MM.1S (cell line): ENCODE measurements at regions not wholly inside any gene's neighbourhood (a gene's known extent, or its start where the extent isn't known, plus 50 kb on each side); places are given as distances from the start of the nearest gene placed in this dataset.

ENCODE experiments used
- DNase-seq: peaks from one replicate; pipeline ENCODE4 v3.0.0-alpha.2; 2015
- H2AFZ ChIP-seq: fragments of 300-600 bp; sonication (generic); 2 replicates; pipeline ENCODE4 v1.6.0; 2016; ENCODE audit warnings: antibody characterized with exemption, low read length
- H3F3A ChIP-seq: fragments of 300-600 bp; sonication (generic); 2 replicates; pipeline ENCODE4 v1.6.1; 2016; ENCODE audit warnings: mild to moderate bottlenecking, antibody characterized with exemption, low read length, moderate library complexity, mixed read lengths; ENCODE audit not compliant: insufficient read depth
- H3K27ac ChIP-seq: fragments of 300-600 bp; sonication (generic); 2 replicates; pipeline ENCODE4 v1.5.1; 2016; ENCODE audit warnings: mild to moderate bottlenecking, low read length
- H3K27me3 ChIP-seq: fragments of 300-600 bp; sonication (generic); replicated peaks from 2 replicates; pipeline ENCODE4 v1.6.0; 2016; ENCODE audit warnings: low read length; ENCODE audit not compliant: insufficient read depth
- H3K36me3 ChIP-seq: fragments of 300-600 bp; sonication (generic); replicated peaks from 2 replicates; pipeline ENCODE4 v1.6.1; 2016; ENCODE audit warnings: mild to moderate bottlenecking, low read length, mixed read lengths; ENCODE audit not compliant: insufficient read depth
- H3K4me1 ChIP-seq: fragments of 300-600 bp; sonication (generic); 2 replicates; pipeline ENCODE4 v1.6.1; 2016; ENCODE audit warnings: low read length, mixed read lengths
- H3K4me2 ChIP-seq: fragments of 300-600 bp; sonication (generic); 2 replicates; pipeline ENCODE4 v1.6.0; 2016; ENCODE audit warnings: low read depth, low read length
- H3K4me3 ChIP-seq: fragments of 300-600 bp; sonication (generic); 2 replicates; pipeline ENCODE4 v1.5.1; 2016; ENCODE audit warnings: low read length, mixed read lengths
- H3K79me2 ChIP-seq: fragments of 300-600 bp; sonication (generic); 2 replicates; pipeline ENCODE4 v1.6.1; 2016; ENCODE audit warnings: mixed run types, low read length, mixed read lengths
- H3K9ac ChIP-seq: fragments of 300-600 bp; sonication (generic); 2 replicates; pipeline ENCODE4 v1.6.1; 2016; ENCODE audit warnings: low read length, mixed read lengths
- H3K9me2 ChIP-seq: fragments of 300-600 bp; sonication (generic); replicated peaks from 2 replicates; pipeline ENCODE4 v1.6.1; 2016; ENCODE audit warnings: mild to moderate bottlenecking, low read length, mixed read lengths; ENCODE audit not compliant: insufficient read depth
- H3K9me3 ChIP-seq: fragments of 300-600 bp; sonication (generic); replicated peaks from 2 replicates; pipeline ENCODE4 v1.6.1; 2016; ENCODE audit warnings: mild to moderate bottlenecking, low read length, mixed read lengths; ENCODE audit not compliant: insufficient read depth
- H4K20me1 ChIP-seq: fragments of 300-600 bp; sonication (generic); 2 replicates; pipeline ENCODE4 v1.6.1; 2016; ENCODE audit warnings: mild to moderate bottlenecking, low read length, moderate library complexity, mixed read lengths; ENCODE audit not compliant: insufficient read depth
- EZH2 ChIP-seq: fragments of 300-600 bp; sonication (generic); optimal IDR thresholded peaks from 2 replicates; pipeline ENCODE3; 2017; ENCODE audit warnings: low read depth, mild to moderate bottlenecking, antibody characterized with exemption, low read length, mixed read lengths
- EZH2phosphoT487 ChIP-seq: fragments of 300-600 bp; sonication (generic); IDR thresholded peaks from 2 replicates; pipeline ENCODE4 v1.6.1; 2018; ENCODE audit warnings: antibody characterized with exemption, low read length
- TF ChIP-seq, protein P1 (sequence below): fragments of 300-600 bp; sonication (generic); IDR thresholded peaks from 2 replicates; pipeline ENCODE4 v1.5.1; 2016; ENCODE audit warnings: antibody characterized with exemption, low read length, mixed read lengths

- H4K20me1 ChIP-seq: no peaks in the 10 kb centered on the region
- H3K4me2 ChIP-seq: no peak overlapping the region
- no peak for DNase-seq
- H2AFZ ChIP-seq: no peak overlapping the region
- no peak for TF ChIP-seq EZH2
- no peak for TF ChIP-seq EZH2phosphoT487
- TF ChIP-seq, protein P1, sequence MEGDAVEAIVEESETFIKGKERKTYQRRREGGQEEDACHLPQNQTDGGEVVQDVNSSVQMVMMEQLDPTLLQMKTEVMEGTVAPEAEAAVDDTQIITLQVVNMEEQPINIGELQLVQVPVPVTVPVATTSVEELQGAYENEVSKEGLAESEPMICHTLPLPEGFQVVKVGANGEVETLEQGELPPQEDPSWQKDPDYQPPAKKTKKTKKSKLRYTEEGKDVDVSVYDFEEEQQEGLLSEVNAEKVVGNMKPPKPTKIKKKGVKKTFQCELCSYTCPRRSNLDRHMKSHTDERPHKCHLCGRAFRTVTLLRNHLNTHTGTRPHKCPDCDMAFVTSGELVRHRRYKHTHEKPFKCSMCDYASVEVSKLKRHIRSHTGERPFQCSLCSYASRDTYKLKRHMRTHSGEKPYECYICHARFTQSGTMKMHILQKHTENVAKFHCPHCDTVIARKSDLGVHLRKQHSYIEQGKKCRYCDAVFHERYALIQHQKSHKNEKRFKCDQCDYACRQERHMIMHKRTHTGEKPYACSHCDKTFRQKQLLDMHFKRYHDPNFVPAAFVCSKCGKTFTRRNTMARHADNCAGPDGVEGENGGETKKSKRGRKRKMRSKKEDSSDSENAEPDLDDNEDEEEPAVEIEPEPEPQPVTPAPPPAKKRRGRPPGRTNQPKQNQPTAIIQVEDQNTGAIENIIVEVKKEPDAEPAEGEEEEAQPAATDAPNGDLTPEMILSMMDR: no peak
- no peaks in the 10 kb centered on the region for H3K27me3 ChIP-seq
- H3K79me2 ChIP-seq: no peaks in the 10 kb centered on the region
- H3K9me2 ChIP-seq: no peaks in the 10 kb centered on the region
- no peaks in the 10 kb centered on the region for H3F3A ChIP-seq
- H3K4me3 ChIP-seq: no peak overlapping the region
- H3K9ac ChIP-seq: no peak overlapping the region
- H3K9me3 ChIP-seq: no peaks in the 10 kb centered on the region
- H3K36me3 ChIP-seq: no peaks in the 10 kb centered on the region
- H3K4me1 ChIP-seq: no peaks in the 10 kb centered on the region
- H3K27ac ChIP-seq: no peak overlapping the region
Measured at GRCh38 chr1:170290991-170291390, 145.2 kb downstream of the NTMT2 start.

- H3K4me2 ChIP-seq: no peak overlapping the region
- no peak for DNase-seq
- H3K27me3 ChIP-seq: no peaks in the 10 kb centered on the region
- H2AFZ ChIP-seq: no peak overlapping the region
- H3K9me2 ChIP-seq: no peaks in the 10 kb centered on the region
- H3K27ac ChIP-seq: no peak overlapping the region
- no peaks in the 10 kb centered on the region for H3F3A ChIP-seq
- H3K79me2 ChIP-seq: no peaks in the 10 kb centered on the region
- no peak overlapping the region for H3K4me3 ChIP-seq
- no peak overlapping the region for H3K9ac ChIP-seq
- no peaks in the 10 kb centered on the region for H3K9me3 ChIP-seq
- H4K20me1 ChIP-seq: no peaks in the 10 kb centered on the region
- H3K36me3 ChIP-seq: no peaks in the 10 kb centered on the region
- TF ChIP-seq EZH2: no peak
- TF ChIP-seq, protein P1: no peak
- no peak for TF ChIP-seq EZH2phosphoT487
- H3K4me1 ChIP-seq: no peaks in the 10 kb centered on the region
Measured at GRCh38 chr1:170291516-170291915, 145.8 kb downstream of the NTMT2 start.

DNA sequence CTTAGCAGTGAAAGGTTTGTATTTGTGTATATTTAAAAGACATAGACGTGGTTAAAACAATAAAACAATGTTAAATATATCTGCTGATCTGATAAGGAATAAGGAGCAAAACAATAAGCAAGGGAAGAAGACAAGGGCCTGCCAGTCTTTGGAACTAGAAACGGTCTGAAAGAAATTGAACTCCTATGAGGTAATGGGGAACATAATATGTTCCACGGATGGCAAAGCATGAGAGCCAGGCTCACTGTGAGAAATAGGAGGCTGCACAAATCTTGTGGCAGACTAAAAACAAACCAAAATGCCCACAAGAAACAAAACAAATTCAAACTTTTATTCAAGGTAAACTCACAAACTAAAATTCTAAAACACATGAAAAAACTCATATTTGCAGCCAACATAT is 150.5 kb downstream of the NTMT2 start:
- Histone ChIP-seq H3K9me3 (no peaks in the 10 kb centered on the region), H3K4me2 (no peak overlapping the region), H3F3A (no peaks in the 10 kb centered on the region), H3K27me3 (no peaks in the 10 kb centered on the region), H2AFZ (no peak overlapping the region), H3K9ac (no peak overlapping the region), H3K36me3 (no peaks in the 10 kb centered on the region), H3K9me2 (no peaks in the 10 kb centered on the region), H4K20me1 (no peaks in the 10 kb centered on the region), H3K4me3 (no peak overlapping the region), H3K4me1 (no peaks in the 10 kb centered on the region), H3K27ac (no peak overlapping the region), H3K79me2 (no peaks in the 10 kb centered on the region)
- no peak for DNase-seq
- TF ChIP-seq EZH2phosphoT487 (no peak), EZH2 (no peak)
- TF ChIP-seq, protein P1: no peak
